ENCODE measurements at regions not wholly inside any gene's neighbourhood (a gene's known extent, or its start where the extent isn't known, plus 50 kb on each side); places are given as distances from the start of the nearest gene placed in this dataset.

DNA sequence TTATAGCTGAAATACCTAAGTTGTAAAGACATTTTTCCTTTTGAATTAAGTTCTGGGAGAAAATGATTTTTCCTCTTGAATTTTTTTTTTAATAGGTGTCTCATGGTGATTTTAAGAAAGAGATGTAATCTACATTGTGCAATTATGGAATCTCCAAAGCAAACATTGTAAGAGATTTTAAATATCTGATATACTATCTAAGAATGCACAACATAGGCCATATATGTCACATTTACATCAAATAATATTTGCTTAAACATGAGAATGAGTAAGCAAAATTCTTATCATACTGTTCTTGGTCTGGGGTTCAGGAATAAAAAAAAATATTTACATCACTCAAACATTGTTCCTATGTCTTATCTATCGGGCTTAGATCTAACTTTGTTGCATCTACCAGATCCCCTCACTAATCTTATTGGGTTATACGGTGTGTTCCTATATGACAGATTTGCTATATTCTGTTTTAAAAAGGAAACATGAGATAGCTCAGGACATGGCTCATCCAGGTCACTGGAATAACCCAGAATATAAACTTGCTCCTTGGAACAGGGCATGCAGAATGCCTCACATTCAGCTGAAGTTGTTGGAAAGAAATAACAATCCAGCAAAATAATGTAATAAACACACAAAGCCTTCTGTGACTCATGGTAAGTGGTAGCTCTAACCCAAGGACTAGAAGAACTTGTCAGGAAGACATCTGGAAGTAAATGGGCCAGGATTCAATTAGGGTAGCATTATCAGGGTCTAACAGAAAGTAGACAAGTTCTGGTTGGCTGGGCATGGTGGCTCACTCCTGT is 794.7 kb downstream of the IPMK start:
- no peaks in the 10 kb centered on the region for H3K36me3 ChIP-seq (ENCODE audit: control insufficient read depth, insufficient read depth, low read length)
- no peak overlapping the region for H3K27ac Mint-ChIP-seq
- peaks cover 8 to 9% of the 10 kb centered on the region in 2 donors for H3K9me3 Mint-ChIP-seq
- H3K27me3 ChIP-seq (ENCODE audit: control insufficient read depth, insufficient read depth, low read length), result no peaks in the 10 kb centered on the region
- intact Hi-C loops (cut with micrococcal nuclease), result no loop called here
- no peaks in the 10 kb centered on the region for H3K27me3 Mint-ChIP-seq (ENCODE audit: low read depth in 2 of 2)
- H3K4me3 ChIP-seq (ENCODE audit: low read length), result no peak overlapping the region
- no peak overlapping the region for H3K27ac ChIP-seq (ENCODE audit: low read length)
- no peaks in the 10 kb centered on the region for H3K4me1 ChIP-seq (ENCODE audit: control insufficient read depth, insufficient read depth, low read length)
- ATAC-seq (no peak), DNase-seq (no peak)
- no peaks in the 10 kb centered on the region for H3K9me3 ChIP-seq (ENCODE audit: control insufficient read depth, insufficient read depth, low read length)
- no peaks in the 10 kb centered on the region for H3K4me1 Mint-ChIP-seq
- no peak for TF ChIP-seq CTCF (IDR thresholded peaks at IDR 0.05)
- 51% methylated on average over 2 of the region's 2 CpGs for WGBS (ENCODE audit: insufficient coverage)
- no peak overlapping the region for H3K4me3 Mint-ChIP-seq
- H3K36me3 Mint-ChIP-seq, result no peaks in the 10 kb centered on the region

- Histone ChIP-seq H3K9me3 (ENCODE audit: control insufficient read depth, insufficient read depth, low read length) (no peaks in the 10 kb centered on the region), H3K4me3 (ENCODE audit: low read length) (no peak overlapping the region), H3K36me3 (ENCODE audit: control insufficient read depth, insufficient read depth, low read length) (no peaks in the 10 kb centered on the region), H3K27me3 (ENCODE audit: control insufficient read depth, insufficient read depth, low read length) (no peaks in the 10 kb centered on the region), H3K27ac (ENCODE audit: low read length) (no peak overlapping the region), H3K4me1 (ENCODE audit: control insufficient read depth, insufficient read depth, low read length) (no peaks in the 10 kb centered on the region)
- no peak for ATAC-seq
- Mint-ChIP-seq H3K27me3 (ENCODE audit: low read depth in 2 of 2) (no peaks in the 10 kb centered on the region), H3K36me3 (no peaks in the 10 kb centered on the region), H3K4me3 (no peak overlapping the region), H3K27ac (no peak overlapping the region), H3K9me3 (peaks cover 0 to 4% of the 10 kb centered on the region in 2 donors), H3K4me1 (no peaks in the 10 kb centered on the region)
- no peak for TF ChIP-seq CTCF (IDR thresholded peaks at IDR 0.05)
- WGBS (ENCODE audit: insufficient coverage), result 75% methylated on average over 2 of the region's 4 CpGs
- no peak for DNase-seq
- intact Hi-C loops (cut with micrococcal nuclease), result no loop called here
These were observed 798.7 kb downstream of the IPMK start for GRCh38 chr10:57468894-57469432.

GRCh38 chr10:57465155-57465554 is 802.5 kb downstream of the IPMK start:
- WGBS (ENCODE audit: insufficient coverage), result 82% methylated on average over 2 of the region's 2 CpGs
- H3K27me3 ChIP-seq (ENCODE audit: control insufficient read depth, insufficient read depth, low read length), result no peaks in the 10 kb centered on the region
- no peak overlapping the region for H3K27ac Mint-ChIP-seq
- H3K36me3 ChIP-seq (ENCODE audit: control insufficient read depth, insufficient read depth, low read length), result no peaks in the 10 kb centered on the region
- H3K27me3 Mint-ChIP-seq (ENCODE audit: low read depth in 2 of 2), result no peaks in the 10 kb centered on the region
- no peaks in the 10 kb centered on the region for H3K9me3 ChIP-seq (ENCODE audit: control insufficient read depth, insufficient read depth, low read length)
- no peak for TF ChIP-seq CTCF (IDR thresholded peaks at IDR 0.05)
- no peaks in the 10 kb centered on the region for H3K36me3 Mint-ChIP-seq
- no peaks in the 10 kb centered on the region for H3K4me1 Mint-ChIP-seq
- no peaks in the 10 kb centered on the region for H3K4me1 ChIP-seq (ENCODE audit: control insufficient read depth, insufficient read depth, low read length)
- H3K27ac ChIP-seq (ENCODE audit: low read length), result no peak overlapping the region
- peaks cover 0 to 6% of the 10 kb centered on the region in 2 donors for H3K9me3 Mint-ChIP-seq
- no peak overlapping the region for H3K4me3 ChIP-seq (ENCODE audit: low read length)
- ATAC-seq (no peak), DNase-seq (no peak)
- intact Hi-C loops (cut with micrococcal nuclease), result no loop called here
- no peak overlapping the region for H3K4me3 Mint-ChIP-seq
